SIG-M5 treated with dmso at 0.1 percent for 504 hours (cell line): ENCODE measurements at regions not wholly inside any gene's neighbourhood (a gene's known extent, or its start where the extent isn't known, plus 50 kb on each side); places are given as distances from the start of the nearest gene placed in this dataset.

Source experiments
- DNase-seq: peaks from one replicate; lab custom pipeline; 2025; ENCODE audit not compliant: unreplicated experiment; lab: John Stamatoyannopoulos, UW

- DNase-seq: no peak
Observed at GRCh38 chr21:27024301-27024700, 57.4 kb upstream of the ADAMTS5 start.

DNA sequence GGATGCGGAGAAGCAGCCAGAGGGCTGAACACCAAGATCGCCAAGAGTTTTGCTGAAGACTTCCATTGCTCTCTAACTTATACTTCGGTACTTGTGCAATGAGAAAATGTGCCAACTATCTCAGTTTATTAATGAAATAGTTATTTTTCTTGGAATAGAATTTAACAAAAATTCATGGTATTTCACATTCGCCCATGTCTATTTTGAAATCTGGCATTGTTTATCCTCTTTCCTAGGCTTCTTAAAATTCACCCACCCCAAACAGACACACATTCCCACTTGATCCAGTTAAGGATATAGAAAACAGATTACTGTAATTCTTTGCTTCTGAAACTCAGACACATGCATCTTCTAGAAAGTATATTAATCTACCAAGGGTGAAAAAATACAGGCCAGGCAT lies 56.3 kb upstream of the ADAMTS5 start:
- no peak for DNase-seq

DNA sequence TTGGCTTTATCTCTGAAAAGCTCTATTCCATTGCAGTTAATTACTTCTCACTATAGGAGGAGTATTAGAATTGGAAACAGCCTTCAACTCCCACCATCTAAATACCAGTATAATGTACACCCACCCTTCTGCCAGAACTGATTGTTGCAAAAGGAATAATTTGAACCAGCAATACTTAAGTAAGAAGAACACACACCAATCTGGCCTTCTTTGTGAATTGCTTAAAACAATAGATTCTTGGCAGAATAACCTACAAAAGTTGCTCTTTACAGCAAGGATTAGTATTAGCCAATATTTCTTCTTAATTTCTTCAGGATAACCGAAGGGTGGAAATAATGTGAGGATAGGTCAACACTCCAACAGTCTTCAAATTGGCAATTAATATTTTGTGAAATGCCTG lies 54.9 kb upstream of the ADAMTS5 start:
- no peak for DNase-seq

- DNase-seq: no peak
Observed at GRCh38 chr21:27021046-27021445, 54.2 kb upstream of the ADAMTS5 start.

- DNase-seq: no peak
Observed at GRCh38 chr21:27017246-27017645, 50.4 kb upstream of the ADAMTS5 start.
